Neural cell (in vitro differentiated cells): ENCODE measurements at regions not wholly inside any gene's neighbourhood (a gene's known extent, or its start where the extent isn't known, plus 50 kb on each side); places are given as distances from the start of the nearest gene placed in this dataset.

Source experiments
- CTCF ChIP-seq: fragments of 450-650 bp; IDR thresholded peaks from 2 replicates; pipeline ENCODE4 v1.5.1; 2014; ENCODE audit warnings: antibody characterized with exemption, mild to moderate bottlenecking, moderate library complexity; ENCODE audit not compliant: poor library complexity, severe bottlenecking
- EP300 ChIP-seq: fragments of 450-650 bp; conservative IDR thresholded peaks from 2 replicates; pipeline ENCODE4 v1.6.1; 2014; ENCODE audit warnings: antibody characterized with exemption, mild to moderate bottlenecking, moderate library complexity; ENCODE audit not compliant: poor library complexity, severe bottlenecking
- EZH2 ChIP-seq: fragments of 200-600, 300-800 bp; shearing (Covaris generic), sonication (generic); IDR thresholded peaks from 2 replicates; pipeline ENCODE4 v1.6.1; 2014; ENCODE audit warnings: antibody characterized with exemption, low read length, borderline replicate concordance, mild to moderate bottlenecking; ENCODE audit not compliant: insufficient read depth, poor library complexity, severe bottlenecking
- POLR2AphosphoS5 ChIP-seq: IDR thresholded peaks from 2 replicates; pipeline ENCODE4 v1.6.1; 2012
- SMC3 ChIP-seq: fragments of 450-650 bp; conservative IDR thresholded peaks from 2 replicates; pipeline ENCODE4 v1.6.1; 2014; ENCODE audit warnings: antibody characterized with exemption, mild to moderate bottlenecking, moderate library complexity; ENCODE audit not compliant: poor library complexity
- TAF1 ChIP-seq: IDR thresholded peaks from 2 replicates; pipeline ENCODE4 v1.6.1; 2012; ENCODE audit warnings: low read depth
- TF ChIP-seq, protein P1 (sequence below): IDR thresholded peaks from 2 replicates; pipeline ENCODE4 v1.6.1; 2012; ENCODE audit warnings: borderline replicate concordance

- TF ChIP-seq TAF1: no peak
- no peak for TF ChIP-seq EP300
- TF ChIP-seq CTCF: no peak
- no peak for TF ChIP-seq EZH2
- TF ChIP-seq, protein P1, sequence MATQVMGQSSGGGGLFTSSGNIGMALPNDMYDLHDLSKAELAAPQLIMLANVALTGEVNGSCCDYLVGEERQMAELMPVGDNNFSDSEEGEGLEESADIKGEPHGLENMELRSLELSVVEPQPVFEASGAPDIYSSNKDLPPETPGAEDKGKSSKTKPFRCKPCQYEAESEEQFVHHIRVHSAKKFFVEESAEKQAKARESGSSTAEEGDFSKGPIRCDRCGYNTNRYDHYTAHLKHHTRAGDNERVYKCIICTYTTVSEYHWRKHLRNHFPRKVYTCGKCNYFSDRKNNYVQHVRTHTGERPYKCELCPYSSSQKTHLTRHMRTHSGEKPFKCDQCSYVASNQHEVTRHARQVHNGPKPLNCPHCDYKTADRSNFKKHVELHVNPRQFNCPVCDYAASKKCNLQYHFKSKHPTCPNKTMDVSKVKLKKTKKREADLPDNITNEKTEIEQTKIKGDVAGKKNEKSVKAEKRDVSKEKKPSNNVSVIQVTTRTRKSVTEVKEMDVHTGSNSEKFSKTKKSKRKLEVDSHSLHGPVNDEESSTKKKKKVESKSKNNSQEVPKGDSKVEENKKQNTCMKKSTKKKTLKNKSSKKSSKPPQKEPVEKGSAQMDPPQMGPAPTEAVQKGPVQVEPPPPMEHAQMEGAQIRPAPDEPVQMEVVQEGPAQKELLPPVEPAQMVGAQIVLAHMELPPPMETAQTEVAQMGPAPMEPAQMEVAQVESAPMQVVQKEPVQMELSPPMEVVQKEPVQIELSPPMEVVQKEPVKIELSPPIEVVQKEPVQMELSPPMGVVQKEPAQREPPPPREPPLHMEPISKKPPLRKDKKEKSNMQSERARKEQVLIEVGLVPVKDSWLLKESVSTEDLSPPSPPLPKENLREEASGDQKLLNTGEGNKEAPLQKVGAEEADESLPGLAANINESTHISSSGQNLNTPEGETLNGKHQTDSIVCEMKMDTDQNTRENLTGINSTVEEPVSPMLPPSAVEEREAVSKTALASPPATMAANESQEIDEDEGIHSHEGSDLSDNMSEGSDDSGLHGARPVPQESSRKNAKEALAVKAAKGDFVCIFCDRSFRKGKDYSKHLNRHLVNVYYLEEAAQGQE: no peak
- no peak for TF ChIP-seq POLR2AphosphoS5
- TF ChIP-seq SMC3: no peak
These were observed 131.5 kb downstream of the QDPR start for GRCh38 chr4:17380347-17380746.
